ENCODE measurements at regions not wholly inside any gene's neighbourhood (a gene's known extent, or its start where the extent isn't known, plus 50 kb on each side); places are given as distances from the start of the nearest gene placed in this dataset.

DNA sequence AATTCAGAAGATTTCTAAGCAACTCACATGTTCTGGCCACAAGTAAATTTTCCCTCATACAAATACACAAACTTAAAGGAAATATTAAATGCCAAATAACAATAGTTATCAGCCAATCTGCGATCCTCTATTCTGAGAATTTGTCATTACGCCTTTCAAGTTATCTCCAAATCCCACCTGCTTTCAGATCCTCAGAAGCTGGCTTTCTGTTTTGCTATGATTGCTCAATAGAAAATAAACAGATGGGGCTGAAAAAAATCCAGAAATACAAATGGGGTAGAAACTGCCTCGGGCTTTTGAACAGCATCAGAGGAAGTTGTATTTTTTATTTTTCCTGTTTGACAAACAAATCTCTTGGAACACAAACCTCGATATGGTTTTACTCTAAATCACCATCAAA is 74.0 kb upstream of the CNTN4 start:
- no peak overlapping the region for H3K27ac ChIP-seq
- no peak for TF ChIP-seq ZFX (IDR thresholded peaks at IDR 0.05; ENCODE audit: borderline replicate concordance)
- TF ChIP-seq, protein P1, sequence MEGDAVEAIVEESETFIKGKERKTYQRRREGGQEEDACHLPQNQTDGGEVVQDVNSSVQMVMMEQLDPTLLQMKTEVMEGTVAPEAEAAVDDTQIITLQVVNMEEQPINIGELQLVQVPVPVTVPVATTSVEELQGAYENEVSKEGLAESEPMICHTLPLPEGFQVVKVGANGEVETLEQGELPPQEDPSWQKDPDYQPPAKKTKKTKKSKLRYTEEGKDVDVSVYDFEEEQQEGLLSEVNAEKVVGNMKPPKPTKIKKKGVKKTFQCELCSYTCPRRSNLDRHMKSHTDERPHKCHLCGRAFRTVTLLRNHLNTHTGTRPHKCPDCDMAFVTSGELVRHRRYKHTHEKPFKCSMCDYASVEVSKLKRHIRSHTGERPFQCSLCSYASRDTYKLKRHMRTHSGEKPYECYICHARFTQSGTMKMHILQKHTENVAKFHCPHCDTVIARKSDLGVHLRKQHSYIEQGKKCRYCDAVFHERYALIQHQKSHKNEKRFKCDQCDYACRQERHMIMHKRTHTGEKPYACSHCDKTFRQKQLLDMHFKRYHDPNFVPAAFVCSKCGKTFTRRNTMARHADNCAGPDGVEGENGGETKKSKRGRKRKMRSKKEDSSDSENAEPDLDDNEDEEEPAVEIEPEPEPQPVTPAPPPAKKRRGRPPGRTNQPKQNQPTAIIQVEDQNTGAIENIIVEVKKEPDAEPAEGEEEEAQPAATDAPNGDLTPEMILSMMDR (IDR thresholded peaks at IDR 0.05): no peak

GRCh38 chr3:2029559-2029958 is 69.1 kb upstream of the CNTN4 start:
- no peak overlapping the region for H3K27ac ChIP-seq
- TF ChIP-seq, protein P1 (IDR thresholded peaks at IDR 0.05): no peak
- TF ChIP-seq ZFX (IDR thresholded peaks at IDR 0.05; ENCODE audit: borderline replicate concordance): no peak

DNA sequence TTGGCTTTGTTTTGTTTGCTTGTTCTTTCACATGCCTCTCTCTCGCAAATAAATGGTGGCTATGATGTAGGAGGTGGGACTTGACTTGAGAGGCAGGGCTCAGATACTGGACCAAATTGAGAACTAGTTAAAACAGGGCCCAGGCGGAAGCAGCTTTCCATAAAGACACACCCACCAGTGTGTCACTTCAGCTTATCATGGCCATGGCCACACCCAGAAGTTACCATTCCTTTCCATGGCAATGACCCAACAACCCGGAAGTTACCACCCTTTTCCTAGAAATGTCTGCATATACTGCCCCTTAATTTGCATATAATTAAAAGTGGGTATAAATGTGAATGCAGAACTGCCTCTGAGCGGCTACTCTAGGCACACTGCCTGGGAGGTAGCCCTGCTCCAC is 62.6 kb upstream of the CNTN4 start:
- no peak for TF ChIP-seq ZFX (IDR thresholded peaks at IDR 0.05; ENCODE audit: borderline replicate concordance)
- TF ChIP-seq, protein P1 (IDR thresholded peaks at IDR 0.05): no peak
- H3K27ac ChIP-seq: no peak overlapping the region

DNA sequence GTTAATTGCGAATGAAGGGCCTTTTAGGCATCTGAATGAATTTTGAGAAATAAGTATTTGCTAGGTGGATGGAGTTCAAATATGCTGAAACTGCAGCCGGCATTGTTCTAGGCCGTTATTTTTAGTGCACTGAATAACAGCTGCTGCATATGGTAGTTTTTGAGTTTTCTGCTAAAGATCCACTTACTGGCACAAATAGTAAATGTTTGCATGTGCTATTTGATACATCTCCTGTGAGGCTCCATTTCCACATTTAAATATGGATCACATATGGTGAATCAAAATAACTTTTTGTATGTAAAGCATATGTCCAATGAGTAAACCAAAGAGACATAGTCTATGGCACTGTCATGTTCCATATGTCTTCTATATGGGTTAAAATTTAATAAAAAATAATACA is 56.7 kb upstream of the CNTN4 start:
- TF ChIP-seq ZFX (IDR thresholded peaks at IDR 0.05; ENCODE audit: borderline replicate concordance): no peak
- TF ChIP-seq, protein P1 (IDR thresholded peaks at IDR 0.05): no peak

More for the DNA sequence above, 56.7 kb upstream of the CNTN4 start:
- H3K27ac ChIP-seq: no peak overlapping the region

Data from 22Rv1 (cell line).